OCI-LY1 (cell line): ENCODE measurements at regions not wholly inside any gene's neighbourhood (a gene's known extent, or its start where the extent isn't known, plus 50 kb on each side); places are given as distances from the start of the nearest gene placed in this dataset.

Experiments used
- EZH2 ChIP-seq: fragments of 200-600 bp; sonication (generic), shearing (Covaris generic); IDR thresholded peaks from 2 replicates; pipeline ENCODE4 v1.8.0; 2017; ENCODE audit warnings: borderline replicate concordance, mixed run types, mild to moderate bottlenecking, antibody characterized with exemption, low read length, moderate library complexity, mixed read lengths
- TF ChIP-seq, protein P1 (sequence below): fragments of 200-600 bp; sonication (generic), shearing (Covaris generic); IDR thresholded peaks from 2 replicates; pipeline ENCODE4 v1.5.1; 2017; ENCODE audit warnings: mild to moderate bottlenecking, antibody characterized with exemption, low read length, moderate library complexity, mixed read lengths

DNA sequence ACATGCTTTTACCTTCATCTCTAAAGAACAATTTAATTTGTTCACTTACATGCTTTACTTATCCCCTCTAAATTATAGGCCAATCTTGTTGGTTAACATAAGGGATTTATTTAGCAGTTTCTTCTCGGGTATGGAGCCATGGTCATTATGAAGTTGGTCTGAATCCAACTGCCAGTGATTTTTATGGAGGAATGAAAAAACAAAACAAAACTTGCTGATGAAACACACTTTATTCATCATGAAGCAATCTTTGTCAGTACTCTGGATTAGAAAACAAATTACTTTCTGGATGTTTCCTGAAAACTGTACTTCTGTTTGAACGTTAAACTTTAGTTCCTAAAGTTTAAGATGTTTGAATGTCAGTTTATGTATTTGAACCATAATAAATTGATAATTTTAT is 715.8 kb downstream of the KLHL13 start:
- TF ChIP-seq, protein P1, sequence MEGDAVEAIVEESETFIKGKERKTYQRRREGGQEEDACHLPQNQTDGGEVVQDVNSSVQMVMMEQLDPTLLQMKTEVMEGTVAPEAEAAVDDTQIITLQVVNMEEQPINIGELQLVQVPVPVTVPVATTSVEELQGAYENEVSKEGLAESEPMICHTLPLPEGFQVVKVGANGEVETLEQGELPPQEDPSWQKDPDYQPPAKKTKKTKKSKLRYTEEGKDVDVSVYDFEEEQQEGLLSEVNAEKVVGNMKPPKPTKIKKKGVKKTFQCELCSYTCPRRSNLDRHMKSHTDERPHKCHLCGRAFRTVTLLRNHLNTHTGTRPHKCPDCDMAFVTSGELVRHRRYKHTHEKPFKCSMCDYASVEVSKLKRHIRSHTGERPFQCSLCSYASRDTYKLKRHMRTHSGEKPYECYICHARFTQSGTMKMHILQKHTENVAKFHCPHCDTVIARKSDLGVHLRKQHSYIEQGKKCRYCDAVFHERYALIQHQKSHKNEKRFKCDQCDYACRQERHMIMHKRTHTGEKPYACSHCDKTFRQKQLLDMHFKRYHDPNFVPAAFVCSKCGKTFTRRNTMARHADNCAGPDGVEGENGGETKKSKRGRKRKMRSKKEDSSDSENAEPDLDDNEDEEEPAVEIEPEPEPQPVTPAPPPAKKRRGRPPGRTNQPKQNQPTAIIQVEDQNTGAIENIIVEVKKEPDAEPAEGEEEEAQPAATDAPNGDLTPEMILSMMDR = no peak
- TF ChIP-seq EZH2 = no peak
